Tibial nerve (tissue), 4 donors: ENCODE measurements at regions not wholly inside any gene's neighbourhood (a gene's known extent, or its start where the extent isn't known, plus 50 kb on each side); places are given as distances from the start of the nearest gene placed in this dataset.

Experiments
- DNase-seq, 2 donors: peaks; one replicate each; pipeline ENCODE4 v3.0.0-alpha.2; 2019; ENCODE audit warnings: low spot score in 2 of 2
- H3K27ac ChIP-seq, 4 donors: fragments of 200-600 bp; sonication (generic) in 3 of 4; one replicate each; pipeline ENCODE4 v1.5.1; 2017 to 2019; ENCODE audit warnings: mild to moderate bottlenecking in 1 of 4
- H3K27me3 ChIP-seq, 2 donors: fragments of 200-600 bp; sonication (generic) in 1 of 2; one replicate each; pipeline versions ENCODE4 v1.5.1 to v1.6.0; 2017 to 2019
- H3K36me3 ChIP-seq, 3 donors: fragments of 200-600 bp; sonication (generic); one replicate each; pipeline ENCODE4 v1.5.1; 2018 to 2019
- H3K4me1 ChIP-seq, 4 donors: fragments of 200-600 bp; sonication (generic) in 3 of 4; one replicate each; pipeline ENCODE4 v1.5.1; 2017 to 2019
- H3K4me3 ChIP-seq, 4 donors: fragments of 200-600 bp; sonication (generic) in 3 of 4; one replicate each; pipeline ENCODE4 v1.5.1; 2017 to 2019; ENCODE audit warnings: mild to moderate bottlenecking in 1 of 4, moderate library complexity in 1 of 4
- H3K9me3 ChIP-seq, 4 donors: fragments of 200-600 bp; sonication (generic) in 3 of 4; one replicate each; pipeline ENCODE4 v1.5.1; 2017 to 2019
- CTCF ChIP-seq, 5 experiments: fragments of 200-600 bp in 3 of 5; fragments of 450-650 bp in 2 of 5; sonication (generic) in 3 of 5; IDR thresholded peaks; one replicate each; pipeline ENCODE4 v1.5.1; 2016 to 2019; ENCODE audit warnings: antibody characterized with exemption in 5 of 5, mild to moderate bottlenecking in 3 of 5, moderate library complexity in 2 of 5
- EP300 ChIP-seq, 2 donors: sonication (generic); formaldehyde crosslinking; IDR thresholded peaks; one replicate each; pipeline ENCODE4 v1.6.1; 2017; ENCODE audit warnings: antibody characterized with exemption in 2 of 2, mild to moderate bottlenecking in 1 of 2
- POLR2A ChIP-seq, 2 donors: fragments of 450-650 bp; IDR thresholded peaks; one replicate each; pipeline ENCODE4 v1.6.1; 2017; ENCODE audit warnings: antibody characterized with exemption in 2 of 2, mild to moderate bottlenecking in 2 of 2, moderate library complexity in 2 of 2
- WGBS, 2 donors: methylation state at CpG; one replicate each; pipeline ENCODE4 v1.1.5; 2018; 5-methylcytosine and 5-hydroxymethylcytosine counted together

- Histone ChIP-seq H3K36me3 (no peaks in the 10 kb centered on the region), H3K27ac (no peak overlapping the region), H3K4me1 (peaks cover 0 to 3% (median 0%) of the 10 kb centered on the region in 4 donors), H3K9me3 (no peaks in the 10 kb centered on the region), H3K4me3 (no peak overlapping the region), H3K27me3 (no peaks in the 10 kb centered on the region)
- 56 to 58% methylated on average over 6 of the region's 6 CpGs for WGBS, 2 donors
- no peak for TF ChIP-seq EP300 (IDR thresholded peaks at IDR 0.05)
- TF ChIP-seq CTCF (IDR thresholded peaks at IDR 0.05) = no peak
- no peak for TF ChIP-seq POLR2A (IDR thresholded peaks at IDR 0.05)
- no peak for DNase-seq
Observed at GRCh38 chr15:38652998-38653397, 88.4 kb upstream of the RASGRP1 start.

- H3K9me3 ChIP-seq = no peaks in the 10 kb centered on the region
- no peak overlapping the region for H3K27ac ChIP-seq
- TF ChIP-seq CTCF (IDR thresholded peaks at IDR 0.05) = no peak
- TF ChIP-seq EP300 (IDR thresholded peaks at IDR 0.05) = no peak
- no peak for TF ChIP-seq POLR2A (IDR thresholded peaks at IDR 0.05)
- 84 to 87% methylated on average over 5 of the region's 5 CpGs for WGBS, 2 donors
- H3K27me3 ChIP-seq = no peaks in the 10 kb centered on the region
- H3K4me3 ChIP-seq = no peak overlapping the region
- no peak for DNase-seq
- no peaks in the 10 kb centered on the region for H3K4me1 ChIP-seq
- H3K36me3 ChIP-seq = no peaks in the 10 kb centered on the region
Observed at GRCh38 chr15:38658431-38658830, 93.8 kb upstream of the RASGRP1 start.

DNA sequence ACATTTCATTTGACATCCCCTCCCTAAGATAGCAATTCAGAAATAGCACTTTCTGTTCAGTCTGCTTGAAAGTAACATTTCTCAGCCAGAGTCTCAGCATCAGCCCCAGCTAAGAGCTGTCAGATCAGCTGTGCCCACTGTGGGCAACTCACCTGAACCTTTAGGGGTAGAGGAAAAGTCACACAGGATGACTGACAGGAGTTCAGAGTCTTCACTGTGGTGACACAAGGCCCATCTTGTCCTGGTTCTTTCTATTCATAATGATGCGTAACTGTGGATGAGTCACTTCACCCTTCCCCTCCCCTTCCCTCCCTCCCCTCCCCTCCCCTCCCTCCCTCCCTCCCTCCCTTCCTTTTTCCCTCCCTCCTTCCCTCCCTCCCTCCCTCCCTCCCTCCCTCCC, 96.1 kb upstream of the RASGRP1 start:
- TF ChIP-seq POLR2A (IDR thresholded peaks at IDR 0.05) (no peak), CTCF (IDR thresholded peaks at IDR 0.05) (no peak), EP300 (IDR thresholded peaks at IDR 0.05) (no peak)
- Histone ChIP-seq H3K27ac (no peak overlapping the region), H3K4me3 (no peak overlapping the region), H3K27me3 (no peaks in the 10 kb centered on the region), H3K9me3 (no peaks in the 10 kb centered on the region), H3K4me1 (no peaks in the 10 kb centered on the region), H3K36me3 (no peaks in the 10 kb centered on the region)
- 55 to 85% methylated on average over 1 of the region's 1 CpG for WGBS, 2 donors
- DNase-seq = no peak

- H3K4me3 ChIP-seq = no peak overlapping the region
- no peaks in the 10 kb centered on the region for H3K4me1 ChIP-seq
- no peak for DNase-seq
- no peaks in the 10 kb centered on the region for H3K27me3 ChIP-seq
- H3K27ac ChIP-seq = no peak overlapping the region
- no peaks in the 10 kb centered on the region for H3K9me3 ChIP-seq
- 81 to 86% methylated on average over 5 of the region's 5 CpGs for WGBS, 2 donors
- TF ChIP-seq POLR2A (IDR thresholded peaks at IDR 0.05) (no peak), CTCF (IDR thresholded peaks at IDR 0.05) (no peak), EP300 (IDR thresholded peaks at IDR 0.05) (no peak)
- H3K36me3 ChIP-seq = no peaks in the 10 kb centered on the region
Observed at GRCh38 chr15:38662033-38662802, 97.6 kb upstream of the RASGRP1 start.

DNA sequence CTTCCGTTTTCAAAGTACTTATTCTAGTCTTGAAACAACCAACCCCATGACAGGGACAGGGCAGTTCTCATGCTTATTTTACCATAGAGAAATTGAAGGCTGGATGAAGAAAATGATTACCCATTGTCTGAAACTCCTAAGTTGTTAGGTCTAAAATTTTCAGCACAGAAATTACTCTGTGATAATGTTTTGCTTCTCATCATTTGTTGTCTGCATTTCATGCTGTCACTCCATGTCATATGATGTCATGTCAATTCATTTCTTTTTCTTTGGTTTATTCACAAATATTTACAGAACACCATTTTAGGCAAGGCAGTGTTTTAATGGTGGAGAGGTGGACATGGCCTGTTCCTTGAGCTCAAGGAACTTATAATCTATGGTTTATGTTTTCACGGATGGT, 98.2 kb upstream of the RASGRP1 start:
- H3K36me3 ChIP-seq = no peaks in the 10 kb centered on the region
- no peaks in the 10 kb centered on the region for H3K4me1 ChIP-seq
- no peak overlapping the region for H3K27ac ChIP-seq
- 90 to 93% methylated on average over 2 of the region's 2 CpGs for WGBS, 2 donors
- no peak overlapping the region for H3K4me3 ChIP-seq
- no peaks in the 10 kb centered on the region for H3K27me3 ChIP-seq
- no peaks in the 10 kb centered on the region for H3K9me3 ChIP-seq
- TF ChIP-seq POLR2A (IDR thresholded peaks at IDR 0.05) (no peak), EP300 (IDR thresholded peaks at IDR 0.05) (no peak), CTCF (IDR thresholded peaks at IDR 0.05) (no peak)
- DNase-seq = no peak
